ENCODE measurements at regions not wholly inside any gene's neighbourhood (a gene's known extent, or its start where the extent isn't known, plus 50 kb on each side); places are given as distances from the start of the nearest gene placed in this dataset.
"Not testable (repeated sequence)": the region's sequence is repeated elsewhere in the genome, so short reads cannot be mapped to it uniquely, and the experiment has no call there.

- DNase-seq = no peak
Observed at GRCh38 chr12:87059231-87059630, 803.0 kb upstream of the MGAT4C start.

GRCh38 chr12:87054226-87054625 is 798.0 kb upstream of the MGAT4C start:
- no peak for DNase-seq

GRCh38 chr12:87051621-87052020 is 795.4 kb upstream of the MGAT4C start:
- DNase-seq = no peak

GRCh38 chr12:87047691-87048090 is 791.5 kb upstream of the MGAT4C start:
- no peak for DNase-seq

GRCh38 chr12:87039536-87039935 is 783.3 kb upstream of the MGAT4C start:
- no peak for DNase-seq

GRCh38 chr12:87038098-87038497 is 781.9 kb upstream of the MGAT4C start:
- no peak for DNase-seq

GRCh38 chr12:87025976-87026375 is 769.8 kb upstream of the MGAT4C start:
- DNase-seq = no peak

GRCh38 chr12:87021400-87021799 is 765.2 kb upstream of the MGAT4C start:
- DNase-seq = no peak

- no peak for DNase-seq
Observed at GRCh38 chr12:87020071-87020470, 763.9 kb upstream of the MGAT4C start.

- no peak for DNase-seq
Observed at GRCh38 chr12:87015352-87015751, 759.2 kb upstream of the MGAT4C start.

- no peak for DNase-seq
Observed at GRCh38 chr12:87008785-87009384, 752.7 kb upstream of the MGAT4C start.

GRCh38 chr12:87001102-87001501 is 744.9 kb upstream of the MGAT4C start:
- DNase-seq = no peak

- no peak for DNase-seq
Observed at GRCh38 chr12:86985298-86985697, 729.1 kb upstream of the MGAT4C start.

- not testable (repeated sequence) for DNase-seq
Observed at GRCh38 chr12:86970595-86970994, 714.4 kb upstream of the MGAT4C start.

- DNase-seq = no peak
Observed at GRCh38 chr12:86959766-86960458, 703.7 kb upstream of the MGAT4C start.

GRCh38 chr12:86950444-86950843 is 694.3 kb upstream of the MGAT4C start:
- DNase-seq = no peak

- no peak for DNase-seq
Observed at GRCh38 chr12:86950043-86950442, 693.9 kb upstream of the MGAT4C start.

GRCh38 chr12:86948851-86949250 is 692.7 kb upstream of the MGAT4C start:
- no peak for DNase-seq

GRCh38 chr12:86945685-86946196 is 689.5 kb upstream of the MGAT4C start:
- no peak for DNase-seq

- DNase-seq = not testable (repeated sequence)
Observed at GRCh38 chr12:86944197-86944819, 688.1 kb upstream of the MGAT4C start.

GRCh38 chr12:86931714-86932113 is 675.5 kb upstream of the MGAT4C start:
- no peak for DNase-seq

- DNase-seq = no peak
Observed at GRCh38 chr12:86929962-86930361, 673.8 kb upstream of the MGAT4C start.

GRCh38 chr12:86917121-86917520 is 660.9 kb upstream of the MGAT4C start:
- no peak for DNase-seq

- DNase-seq = no peak
Observed at GRCh38 chr12:86914721-86915120, 658.5 kb upstream of the MGAT4C start.

All from T-helper 2 cell (primary cell).